Neural progenitor cell (in vitro differentiated cells): ENCODE measurements at regions not wholly inside any gene's neighbourhood (a gene's known extent, or its start where the extent isn't known, plus 50 kb on each side); places are given as distances from the start of the nearest gene placed in this dataset.

Experiments
- EZH2 ChIP-seq: fragments of 200-600 bp; sonication (generic); IDR thresholded peaks from 2 replicates; pipeline ENCODE4 v1.6.1; 2017; ENCODE audit warnings: antibody characterized with exemption, mild to moderate bottlenecking, moderate library complexity
- EZH2phosphoT487 ChIP-seq: fragments of 200-600 bp; sonication (generic); IDR thresholded peaks from 2 replicates; pipeline ENCODE4 v1.6.1; 2017; ENCODE audit warnings: antibody characterized with exemption
- TF ChIP-seq, protein P1 (sequence below): fragments of 200-600 bp; sonication (generic); IDR thresholded peaks from 2 replicates; pipeline ENCODE4 v1.5.1; 2017; ENCODE audit warnings: antibody characterized with exemption, mild to moderate bottlenecking

DNA sequence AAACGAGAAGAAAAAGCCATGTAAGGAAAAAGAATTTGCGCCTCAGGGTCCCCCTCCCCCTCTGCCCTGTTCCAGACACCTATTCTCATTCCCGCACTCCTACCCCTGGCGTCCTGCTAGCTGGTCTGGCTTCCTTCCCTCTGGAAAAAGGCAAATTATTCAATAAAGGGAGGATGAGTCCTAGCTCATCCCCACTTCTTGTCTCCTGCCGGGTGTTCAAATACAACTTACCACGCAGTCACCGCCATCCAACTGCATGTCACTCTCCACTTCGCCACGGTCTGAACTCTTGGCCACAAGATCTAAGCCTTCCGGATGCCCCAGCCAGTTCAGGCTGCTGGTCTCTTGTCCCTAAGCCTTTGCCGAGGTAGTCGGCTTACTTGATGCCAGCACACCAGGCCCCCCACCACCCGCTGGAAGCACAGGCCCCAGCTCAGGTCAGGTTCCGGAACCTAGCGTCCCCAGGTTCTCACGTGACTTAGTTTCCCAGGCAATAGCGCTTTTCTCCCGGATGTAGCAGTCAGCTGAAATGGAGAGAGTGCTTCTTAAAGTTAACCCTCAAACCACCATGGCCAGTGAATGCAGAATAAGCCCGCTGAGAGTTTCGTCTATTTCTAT is 209.6 kb upstream of the SPIN4 start:
- TF ChIP-seq, protein P1, sequence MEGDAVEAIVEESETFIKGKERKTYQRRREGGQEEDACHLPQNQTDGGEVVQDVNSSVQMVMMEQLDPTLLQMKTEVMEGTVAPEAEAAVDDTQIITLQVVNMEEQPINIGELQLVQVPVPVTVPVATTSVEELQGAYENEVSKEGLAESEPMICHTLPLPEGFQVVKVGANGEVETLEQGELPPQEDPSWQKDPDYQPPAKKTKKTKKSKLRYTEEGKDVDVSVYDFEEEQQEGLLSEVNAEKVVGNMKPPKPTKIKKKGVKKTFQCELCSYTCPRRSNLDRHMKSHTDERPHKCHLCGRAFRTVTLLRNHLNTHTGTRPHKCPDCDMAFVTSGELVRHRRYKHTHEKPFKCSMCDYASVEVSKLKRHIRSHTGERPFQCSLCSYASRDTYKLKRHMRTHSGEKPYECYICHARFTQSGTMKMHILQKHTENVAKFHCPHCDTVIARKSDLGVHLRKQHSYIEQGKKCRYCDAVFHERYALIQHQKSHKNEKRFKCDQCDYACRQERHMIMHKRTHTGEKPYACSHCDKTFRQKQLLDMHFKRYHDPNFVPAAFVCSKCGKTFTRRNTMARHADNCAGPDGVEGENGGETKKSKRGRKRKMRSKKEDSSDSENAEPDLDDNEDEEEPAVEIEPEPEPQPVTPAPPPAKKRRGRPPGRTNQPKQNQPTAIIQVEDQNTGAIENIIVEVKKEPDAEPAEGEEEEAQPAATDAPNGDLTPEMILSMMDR, result no peak
- TF ChIP-seq EZH2, result no peak
- no peak for TF ChIP-seq EZH2phosphoT487
